Ishikawa (cell line): ENCODE measurements at regions not wholly inside any gene's neighbourhood (a gene's known extent, or its start where the extent isn't known, plus 50 kb on each side); places are given as distances from the start of the nearest gene placed in this dataset.

Source experiments
- CREB1 ChIP-seq: IDR thresholded peaks from 2 replicates; pipeline ENCODE4 v1.6.1; 2012; ENCODE audit warnings: low read depth
- TF ChIP-seq, protein P1 (sequence below): IDR thresholded peaks from 2 replicates; pipeline ENCODE4 v1.6.1; 2012; ENCODE audit warnings: low read depth, mild to moderate bottlenecking

DNA sequence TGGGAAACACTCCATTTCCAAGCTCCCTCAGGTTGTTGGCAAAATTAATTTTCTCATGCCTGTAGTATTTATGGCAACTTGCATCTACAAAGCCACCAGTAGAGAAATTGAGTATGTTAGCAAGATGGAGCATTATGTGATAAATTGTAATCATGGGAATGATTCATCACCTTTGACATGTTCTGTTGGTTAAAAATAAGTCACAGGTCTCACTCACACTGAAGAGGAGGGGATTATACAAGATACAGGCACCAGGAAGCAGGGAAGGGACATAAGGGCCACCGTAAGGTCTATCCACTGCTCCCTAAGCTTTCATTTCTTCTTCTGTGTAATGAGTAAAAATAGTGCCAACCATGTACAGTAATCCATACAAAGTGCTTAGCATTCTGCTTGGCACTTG is 313.0 kb downstream of the GBA3 start:
- TF ChIP-seq, protein P1, sequence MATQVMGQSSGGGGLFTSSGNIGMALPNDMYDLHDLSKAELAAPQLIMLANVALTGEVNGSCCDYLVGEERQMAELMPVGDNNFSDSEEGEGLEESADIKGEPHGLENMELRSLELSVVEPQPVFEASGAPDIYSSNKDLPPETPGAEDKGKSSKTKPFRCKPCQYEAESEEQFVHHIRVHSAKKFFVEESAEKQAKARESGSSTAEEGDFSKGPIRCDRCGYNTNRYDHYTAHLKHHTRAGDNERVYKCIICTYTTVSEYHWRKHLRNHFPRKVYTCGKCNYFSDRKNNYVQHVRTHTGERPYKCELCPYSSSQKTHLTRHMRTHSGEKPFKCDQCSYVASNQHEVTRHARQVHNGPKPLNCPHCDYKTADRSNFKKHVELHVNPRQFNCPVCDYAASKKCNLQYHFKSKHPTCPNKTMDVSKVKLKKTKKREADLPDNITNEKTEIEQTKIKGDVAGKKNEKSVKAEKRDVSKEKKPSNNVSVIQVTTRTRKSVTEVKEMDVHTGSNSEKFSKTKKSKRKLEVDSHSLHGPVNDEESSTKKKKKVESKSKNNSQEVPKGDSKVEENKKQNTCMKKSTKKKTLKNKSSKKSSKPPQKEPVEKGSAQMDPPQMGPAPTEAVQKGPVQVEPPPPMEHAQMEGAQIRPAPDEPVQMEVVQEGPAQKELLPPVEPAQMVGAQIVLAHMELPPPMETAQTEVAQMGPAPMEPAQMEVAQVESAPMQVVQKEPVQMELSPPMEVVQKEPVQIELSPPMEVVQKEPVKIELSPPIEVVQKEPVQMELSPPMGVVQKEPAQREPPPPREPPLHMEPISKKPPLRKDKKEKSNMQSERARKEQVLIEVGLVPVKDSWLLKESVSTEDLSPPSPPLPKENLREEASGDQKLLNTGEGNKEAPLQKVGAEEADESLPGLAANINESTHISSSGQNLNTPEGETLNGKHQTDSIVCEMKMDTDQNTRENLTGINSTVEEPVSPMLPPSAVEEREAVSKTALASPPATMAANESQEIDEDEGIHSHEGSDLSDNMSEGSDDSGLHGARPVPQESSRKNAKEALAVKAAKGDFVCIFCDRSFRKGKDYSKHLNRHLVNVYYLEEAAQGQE, result no peak
- TF ChIP-seq CREB1, result no peak
